Activated CD4-positive, alpha-beta T cell treated with anti-CD3 and anti-CD28 coated beads, Interleukin-2, amount 50 U/mL, for 48 hours (primary cell): ENCODE measurements at regions not wholly inside any gene's neighbourhood (a gene's known extent, or its start where the extent isn't known, plus 50 kb on each side); places are given as distances from the start of the nearest gene placed in this dataset.

ENCODE experiments used
- DNase-seq, 2 experiments: peaks; one replicate each; pipeline ENCODE4 v3.0.0-alpha.2; 2020

- no peak for DNase-seq
These were observed 196.7 kb upstream of the TBC1D5 start for GRCh38 chr3:17939157-17939556.

DNA sequence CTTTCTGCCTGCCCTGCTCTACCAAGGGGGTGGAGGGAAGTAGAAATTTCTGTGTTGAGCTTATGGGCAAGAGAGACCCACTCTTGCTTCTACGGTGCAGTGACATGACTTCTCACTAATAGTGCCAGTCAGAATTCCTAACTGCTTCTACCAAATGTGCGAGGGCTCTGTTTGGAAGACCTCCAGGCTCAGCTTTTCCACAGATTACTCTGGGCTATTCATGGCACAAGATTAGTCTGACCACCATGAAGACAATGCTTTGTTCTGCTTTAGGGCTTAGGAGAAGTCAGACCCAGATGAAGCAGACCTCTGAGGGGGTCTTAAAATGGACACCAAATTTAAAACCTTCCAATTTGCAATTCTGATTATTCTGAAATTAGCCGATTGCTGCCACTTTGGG lies 195.9 kb upstream of the TBC1D5 start:
- no peak for DNase-seq

GRCh38 chr3:17936736-17937480 lies 194.5 kb upstream of the TBC1D5 start:
- no peak for DNase-seq

GRCh38 chr3:17935222-17935621 lies 192.8 kb upstream of the TBC1D5 start:
- no peak for DNase-seq

DNA sequence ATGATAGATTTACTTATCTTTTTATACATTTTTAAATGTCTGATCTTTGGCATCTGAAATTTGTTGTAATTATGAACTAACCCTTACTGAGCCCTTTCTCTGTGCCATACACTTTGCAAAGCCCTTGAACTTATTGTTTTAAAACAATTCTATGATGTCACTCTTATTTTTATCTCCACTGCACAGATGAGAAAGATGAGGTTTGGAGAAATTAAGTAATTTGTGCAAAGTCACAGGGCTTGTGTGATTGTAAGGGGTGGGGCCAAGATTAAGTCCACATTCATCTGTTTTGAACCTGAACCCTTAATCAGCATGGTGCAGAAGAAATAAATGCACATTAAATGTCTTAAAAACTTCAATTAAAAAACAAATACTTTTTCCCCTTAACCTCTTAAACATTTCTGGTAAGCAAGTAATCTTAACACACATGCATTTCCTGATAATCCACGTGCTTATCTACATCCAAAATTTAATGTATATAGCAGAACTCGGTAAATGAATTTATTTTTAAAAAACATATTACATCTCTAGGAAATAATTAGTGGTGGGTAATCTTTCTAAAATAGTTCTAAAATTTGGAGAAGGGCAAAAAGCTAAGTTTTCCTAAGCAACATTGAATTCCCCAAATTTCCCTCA lies 189.8 kb upstream of the TBC1D5 start:
- DNase-seq, result no peak

GRCh38 chr3:17931131-17931530 lies 188.7 kb upstream of the TBC1D5 start:
- DNase-seq, result no peak

DNA sequence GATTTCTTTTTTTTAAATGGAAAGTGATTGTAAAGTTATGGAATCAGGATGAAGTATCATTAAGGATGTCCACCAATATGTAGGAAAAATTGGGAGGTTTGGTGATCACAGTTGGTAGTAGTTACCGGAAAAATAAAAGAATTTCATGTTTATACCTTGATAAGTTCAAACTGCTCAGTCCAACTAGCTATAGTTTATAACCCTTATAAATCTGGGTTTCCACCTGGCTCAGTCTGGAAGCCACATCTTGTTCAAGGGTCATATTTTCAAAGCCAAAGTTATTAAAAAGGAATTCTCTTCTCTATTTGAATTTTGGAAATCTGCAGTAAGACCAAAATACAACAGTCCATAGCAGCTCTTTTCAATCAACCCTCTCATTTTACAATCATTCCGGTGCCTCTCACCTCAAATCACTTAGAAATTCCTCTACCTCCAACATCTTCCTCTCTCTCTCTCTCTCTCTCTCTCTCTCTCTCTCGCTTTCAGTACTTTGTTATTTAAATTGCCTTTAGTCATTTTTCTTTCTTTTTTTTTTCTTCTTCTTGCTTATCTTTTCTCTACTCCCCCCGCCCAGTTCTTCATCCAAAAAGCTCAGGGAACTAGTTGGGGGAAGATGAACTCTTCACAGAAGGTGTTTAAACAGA lies 186.2 kb upstream of the TBC1D5 start:
- DNase-seq, result no peak

DNA sequence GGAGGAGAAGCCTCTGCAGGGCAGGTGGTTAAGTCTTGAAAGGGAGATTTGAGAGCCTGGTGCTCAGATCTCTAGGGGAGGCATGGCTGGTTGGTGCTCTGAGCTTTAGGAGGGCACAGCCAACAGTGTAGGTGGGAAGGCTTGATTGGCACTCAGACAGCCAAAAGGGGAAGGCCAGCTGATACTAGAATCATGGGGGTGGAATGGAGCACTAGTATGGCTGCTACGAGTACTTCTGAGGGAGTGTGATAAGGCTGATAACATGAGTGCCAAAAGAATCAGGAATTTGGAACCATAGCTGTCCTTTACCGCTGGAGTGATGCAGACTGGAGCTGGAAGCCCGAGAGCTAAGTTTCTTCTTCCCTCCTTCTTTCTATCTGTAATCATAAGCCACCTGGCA lies 184.6 kb upstream of the TBC1D5 start:
- DNase-seq, result no peak

- no peak for DNase-seq
These were observed 172.9 kb upstream of the TBC1D5 start for GRCh38 chr3:17915341-17915740.

- DNase-seq, result no peak
These were observed 170.9 kb upstream of the TBC1D5 start for GRCh38 chr3:17913359-17913758.

DNA sequence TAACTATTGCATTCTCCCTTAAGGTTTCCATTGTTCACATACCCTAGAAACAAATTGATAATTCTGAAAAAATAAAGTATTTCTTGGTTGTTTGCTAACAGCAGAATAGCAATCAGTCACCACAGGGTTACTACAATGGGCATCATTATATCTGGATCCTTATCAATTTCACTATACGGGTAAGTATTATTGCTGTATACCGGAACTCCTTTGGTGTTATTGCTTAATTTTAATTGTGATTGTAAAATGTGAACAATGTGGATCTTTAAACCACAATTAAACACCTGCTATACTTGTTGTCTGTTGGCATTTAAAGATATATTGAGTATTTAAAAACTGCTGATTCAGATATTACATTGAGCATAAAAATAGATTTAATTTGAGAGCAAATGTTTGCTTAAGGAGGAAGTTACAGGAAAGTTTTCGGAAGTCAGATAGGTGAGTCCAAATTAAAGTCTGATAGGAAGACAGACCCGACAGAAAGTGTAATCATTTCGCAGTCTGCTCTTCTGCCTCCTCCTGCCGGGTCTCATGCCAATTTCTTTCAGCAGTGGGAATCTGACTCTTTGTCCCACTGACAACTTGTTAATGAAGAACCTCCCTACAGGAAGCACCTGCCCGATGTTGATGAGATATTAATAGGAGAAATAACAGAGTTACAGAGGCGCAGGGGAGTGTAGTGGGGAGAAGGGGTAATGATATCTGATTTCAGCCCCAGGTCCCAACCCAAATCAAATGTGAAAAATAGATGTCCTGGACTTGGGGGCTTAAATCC lies 169.7 kb upstream of the TBC1D5 start:
- DNase-seq, result no peak

GRCh38 chr3:17910922-17911321 lies 168.5 kb upstream of the TBC1D5 start:
- DNase-seq, result no peak

DNA sequence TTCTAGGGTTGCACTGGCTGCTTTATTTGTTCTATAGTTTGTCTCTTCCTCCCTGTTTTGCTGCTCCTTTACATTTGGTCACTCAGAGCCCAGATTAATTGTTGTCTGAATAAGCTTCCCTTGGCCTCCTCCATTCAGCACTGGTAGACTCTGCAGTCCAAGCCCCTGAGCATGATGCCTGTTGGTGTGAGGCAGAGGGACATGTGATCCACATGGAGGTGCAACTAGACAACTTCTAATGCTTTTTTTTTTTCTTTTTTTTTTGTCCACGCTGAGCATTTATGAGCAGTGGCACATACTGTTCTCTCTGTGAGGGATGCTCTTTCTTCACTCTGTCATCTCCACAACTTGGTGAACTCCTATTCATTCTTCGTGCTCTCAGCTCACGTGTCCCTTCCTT lies 167.3 kb upstream of the TBC1D5 start:
- no peak for DNase-seq

DNA sequence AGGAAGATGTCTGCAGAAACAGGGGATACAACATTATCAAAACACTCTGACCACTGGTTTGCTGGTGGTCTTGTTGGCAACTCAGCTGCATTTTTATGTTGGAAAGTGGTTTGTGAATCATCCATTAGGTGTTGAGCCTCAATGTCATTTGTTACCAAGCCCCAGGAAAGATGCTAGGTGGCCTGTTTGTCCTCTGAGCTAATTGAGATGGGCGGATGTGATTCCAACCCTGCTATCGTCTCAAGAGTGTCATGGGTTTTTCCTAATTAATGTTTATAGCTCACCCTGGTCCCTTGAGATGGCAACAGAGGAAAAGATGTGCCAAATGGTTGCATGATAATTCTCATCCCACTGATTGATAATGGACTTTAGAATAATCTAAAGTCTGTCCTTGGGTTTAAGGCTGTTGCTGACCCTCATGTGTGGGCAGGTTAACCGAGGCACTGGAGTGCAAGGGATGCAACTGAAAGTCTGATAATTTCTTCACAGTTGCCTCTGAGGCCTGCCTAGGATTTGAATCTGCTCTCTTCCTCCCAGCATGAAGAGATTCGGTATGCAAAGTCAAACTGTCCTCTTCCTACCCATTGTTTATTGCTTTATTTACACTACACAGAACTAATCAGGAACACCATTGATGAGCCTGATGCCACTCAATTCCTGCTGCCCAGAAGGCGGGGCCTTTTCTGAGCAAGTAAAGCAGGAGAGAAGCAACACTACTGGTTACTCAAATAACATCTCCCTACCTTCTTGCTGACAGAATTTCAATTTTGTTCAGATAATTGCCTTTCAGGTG lies 166.2 kb upstream of the TBC1D5 start:
- DNase-seq, result no peak

GRCh38 chr3:17905996-17906395 lies 163.6 kb upstream of the TBC1D5 start:
- no peak for DNase-seq

DNA sequence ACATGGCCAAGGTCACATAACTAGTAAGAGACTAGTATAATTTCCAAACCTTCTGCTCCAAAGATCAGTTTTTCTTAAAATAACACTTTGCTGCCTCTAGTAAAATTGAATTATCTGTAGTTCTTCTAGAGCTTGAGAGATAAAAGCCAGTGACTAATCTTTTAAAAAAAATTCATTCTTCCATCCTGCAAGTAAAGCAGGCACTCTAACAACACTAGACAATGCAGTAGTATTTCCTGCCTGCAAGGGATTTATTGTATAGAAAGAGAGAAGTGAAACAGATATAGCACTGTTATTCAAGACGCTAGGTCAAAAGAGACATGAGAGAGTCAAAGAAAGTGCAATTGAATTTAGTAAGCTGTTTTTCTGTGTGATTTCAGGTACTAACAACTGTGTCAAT lies 159.5 kb upstream of the TBC1D5 start:
- no peak for DNase-seq

DNA sequence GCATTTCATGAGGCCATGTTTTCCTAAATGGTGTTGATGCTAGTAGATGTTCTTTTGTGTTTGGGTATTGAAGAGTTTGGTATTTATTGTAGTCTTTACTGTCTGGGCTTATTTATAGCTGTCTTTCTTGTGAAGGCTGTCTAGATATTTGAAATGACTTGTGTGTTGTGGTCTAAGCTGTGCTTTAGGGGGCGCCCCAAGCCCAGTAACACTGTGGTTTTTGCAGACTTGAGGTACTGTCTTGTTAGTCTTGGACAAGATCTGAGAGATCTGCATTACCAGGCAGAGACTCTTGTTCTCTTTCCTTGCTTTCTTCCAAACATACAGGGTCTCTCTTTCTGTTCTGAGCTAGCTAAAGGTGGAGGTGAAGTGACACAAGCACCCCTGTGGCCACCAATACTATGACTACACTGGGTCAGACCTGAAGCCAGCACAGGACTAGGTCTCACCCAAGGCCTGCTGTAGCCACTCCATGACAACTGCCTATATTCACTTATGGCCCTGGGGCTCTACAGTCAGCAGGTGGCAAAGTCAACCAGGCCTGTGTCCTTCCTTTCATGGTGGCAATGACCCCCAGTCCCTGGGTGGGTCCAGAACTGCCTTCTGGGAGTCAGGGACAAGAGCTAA lies 152.1 kb upstream of the TBC1D5 start:
- DNase-seq, result peak; percentile 25 to 33

DNA sequence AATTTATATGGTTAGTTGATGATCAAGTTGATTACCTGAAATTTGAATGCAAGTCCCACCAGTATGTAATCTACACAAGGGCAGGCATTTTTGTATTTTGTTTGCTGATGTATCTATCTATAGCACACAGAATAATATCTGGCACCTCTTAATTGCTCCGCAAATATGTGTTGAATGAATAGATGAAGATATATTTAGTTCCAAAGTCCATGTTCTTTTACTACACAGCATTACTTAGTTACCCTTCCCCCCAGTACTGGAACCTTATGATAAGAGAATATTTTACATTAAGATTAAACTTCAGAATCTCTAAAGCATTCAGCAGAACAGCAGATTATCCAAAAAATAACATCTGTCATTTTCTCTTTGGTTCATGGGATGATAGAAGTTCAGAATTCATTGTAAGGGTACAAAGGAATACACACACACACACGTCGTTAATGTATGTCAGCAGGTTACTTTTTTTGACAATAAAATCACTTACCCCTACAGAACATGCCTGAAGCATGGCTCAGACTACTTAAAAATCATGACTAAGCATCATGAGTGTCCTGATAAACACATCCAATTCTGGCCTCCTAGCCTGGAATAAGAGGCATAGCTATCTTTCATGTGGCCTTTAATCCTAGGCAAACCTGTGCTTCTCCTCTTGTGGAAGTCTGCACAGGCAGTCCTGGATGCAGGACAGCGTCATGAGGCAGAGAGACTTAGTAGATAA lies 148.9 kb upstream of the TBC1D5 start:
- DNase-seq, result no peak

DNA sequence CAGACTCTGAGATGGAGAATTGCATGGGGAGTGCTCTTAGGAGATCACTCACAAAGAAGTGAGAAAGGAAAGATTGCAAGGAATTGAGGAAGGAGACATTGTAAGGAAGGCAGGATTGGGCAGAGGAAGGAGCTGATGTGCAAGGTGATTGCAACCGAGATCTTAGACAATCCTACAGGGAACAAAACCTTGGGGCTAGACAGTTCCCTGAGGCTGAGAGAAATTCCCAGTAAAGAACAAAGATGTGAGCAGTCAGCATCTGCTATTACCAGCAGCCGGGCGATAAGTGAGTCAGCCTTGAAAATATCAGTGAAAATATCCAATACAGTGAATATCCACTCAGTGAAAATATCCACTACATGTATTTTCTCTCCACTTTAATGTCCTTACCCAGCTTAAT lies 143.6 kb upstream of the TBC1D5 start:
- DNase-seq, result no peak

GRCh38 chr3:17882981-17883380 lies 140.6 kb upstream of the TBC1D5 start:
- no peak for DNase-seq

- DNase-seq, result no peak
These were observed 134.9 kb upstream of the TBC1D5 start for GRCh38 chr3:17877299-17877698.

DNA sequence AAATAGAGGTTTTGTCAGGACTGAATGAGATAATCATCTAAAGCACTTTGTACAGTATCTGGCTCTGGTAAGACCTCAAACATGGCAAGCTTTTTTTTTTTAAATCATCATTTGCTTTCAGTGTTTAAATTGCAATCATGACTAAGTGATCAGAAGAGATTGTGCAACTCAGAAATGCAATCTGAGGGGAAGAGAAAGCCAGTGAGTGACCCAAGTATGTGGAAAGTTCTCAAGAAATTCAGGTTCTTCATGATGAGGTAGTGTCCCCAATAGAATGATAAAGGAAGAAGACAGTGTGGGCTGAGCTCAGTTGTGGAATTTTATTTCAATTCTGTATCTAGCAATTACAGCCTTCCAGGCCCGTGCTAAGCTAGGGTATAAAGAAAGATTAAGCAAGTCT lies 132.2 kb upstream of the TBC1D5 start:
- DNase-seq, result no peak
